ENCODE measurements at regions not wholly inside any gene's neighbourhood (a gene's known extent, or its start where the extent isn't known, plus 50 kb on each side); places are given as distances from the start of the nearest gene placed in this dataset.

GRCh38 chr3:72222410-72222809 is 437.5 kb upstream of the PROK2 start:
- no peak for FAIRE-seq

- FAIRE-seq: peak; percentile 83
Observed at GRCh38 chr3:72220946-72221345, 436.0 kb upstream of the PROK2 start.

GRCh38 chr3:72219752-72220151 is 434.8 kb upstream of the PROK2 start:
- FAIRE-seq: no peak

- FAIRE-seq: no peak
Observed at GRCh38 chr3:72217570-72217969, 432.6 kb upstream of the PROK2 start.

- FAIRE-seq: no peak
Observed at GRCh38 chr3:72214066-72214951, 429.4 kb upstream of the PROK2 start.

GRCh38 chr3:72213296-72214065 is 428.5 kb upstream of the PROK2 start:
- FAIRE-seq: no peak

- no peak for FAIRE-seq
Observed at GRCh38 chr3:72212396-72212795, 427.4 kb upstream of the PROK2 start.

- FAIRE-seq: no peak
Observed at GRCh38 chr3:72210261-72210660, 425.3 kb upstream of the PROK2 start.

- no peak for FAIRE-seq
Observed at GRCh38 chr3:72205297-72205826, 420.4 kb upstream of the PROK2 start.

- FAIRE-seq: no peak
Observed at GRCh38 chr3:72204452-72204851, 419.5 kb upstream of the PROK2 start.

GRCh38 chr3:72203613-72204349 is 418.8 kb upstream of the PROK2 start:
- FAIRE-seq: no peak

- no peak for FAIRE-seq
Observed at GRCh38 chr3:72203105-72203504, 418.2 kb upstream of the PROK2 start.

GRCh38 chr3:72200332-72200731 is 415.4 kb upstream of the PROK2 start:
- no peak for FAIRE-seq

- no peak for FAIRE-seq
Observed at GRCh38 chr3:72199530-72199929, 414.6 kb upstream of the PROK2 start.

- peak; percentile 18 for FAIRE-seq
Observed at GRCh38 chr3:72196377-72196929, 411.5 kb upstream of the PROK2 start.

- FAIRE-seq: no peak
Observed at GRCh38 chr3:72195895-72196294, 410.9 kb upstream of the PROK2 start.

- no peak for FAIRE-seq
Observed at GRCh38 chr3:72194458-72194857, 409.5 kb upstream of the PROK2 start.

GRCh38 chr3:72193771-72194430 is 409.0 kb upstream of the PROK2 start:
- no peak for FAIRE-seq

GRCh38 chr3:72192572-72192971 is 407.6 kb upstream of the PROK2 start:
- FAIRE-seq: no peak

GRCh38 chr3:72191209-72191960 is 406.4 kb upstream of the PROK2 start:
- FAIRE-seq: no peak

GRCh38 chr3:72190050-72190449 is 405.1 kb upstream of the PROK2 start:
- no peak for FAIRE-seq
